Gastrocnemius medialis (tissue), 4 donors: ENCODE measurements at regions not wholly inside any gene's neighbourhood (a gene's known extent, or its start where the extent isn't known, plus 50 kb on each side); places are given as distances from the start of the nearest gene placed in this dataset.

ENCODE experiments used
- POLR2A ChIP-seq, 2 donors: fragments of 450-650 bp; IDR thresholded peaks; one replicate each; pipeline ENCODE4 v1.6.1; 2017; ENCODE audit warnings: antibody characterized with exemption in 2 of 2, mild to moderate bottlenecking in 2 of 2, moderate library complexity in 2 of 2
- TF ChIP-seq, protein P1 (sequence below), 5 experiments: fragments of 450-650 bp in 3 of 5; fragments of 200-600 bp in 2 of 5; sonication (generic) in 2 of 5; IDR thresholded peaks in 4 of 5; conservative IDR thresholded peaks in 1 of 5; 1 replicate in 4 of 5; 2 replicates in 1 of 5; pipeline ENCODE4 v1.5.1; 2016 to 2019; ENCODE audit warnings: antibody characterized with exemption in 5 of 5, mild to moderate bottlenecking in 3 of 5, moderate library complexity in 3 of 5

DNA sequence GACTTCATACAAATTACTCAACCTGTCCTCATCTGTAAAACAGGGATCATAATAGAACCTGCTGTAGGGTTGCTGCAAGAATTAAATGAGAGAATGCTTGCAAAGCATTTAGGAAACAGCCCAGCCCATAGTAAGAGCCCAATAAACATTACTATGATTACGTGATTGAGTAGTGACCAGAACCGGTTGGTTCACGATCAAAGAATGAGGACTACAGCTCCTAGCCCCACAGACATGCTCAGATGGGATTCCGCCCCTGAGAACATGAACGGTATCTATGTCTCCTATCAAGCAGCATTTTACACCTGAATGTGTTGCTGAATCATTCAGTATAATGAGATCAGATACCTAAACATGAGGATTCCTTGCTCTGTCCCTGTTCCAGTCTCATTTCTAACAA, 104.8 kb upstream of the ZNF648 start:
- TF ChIP-seq, protein P1, sequence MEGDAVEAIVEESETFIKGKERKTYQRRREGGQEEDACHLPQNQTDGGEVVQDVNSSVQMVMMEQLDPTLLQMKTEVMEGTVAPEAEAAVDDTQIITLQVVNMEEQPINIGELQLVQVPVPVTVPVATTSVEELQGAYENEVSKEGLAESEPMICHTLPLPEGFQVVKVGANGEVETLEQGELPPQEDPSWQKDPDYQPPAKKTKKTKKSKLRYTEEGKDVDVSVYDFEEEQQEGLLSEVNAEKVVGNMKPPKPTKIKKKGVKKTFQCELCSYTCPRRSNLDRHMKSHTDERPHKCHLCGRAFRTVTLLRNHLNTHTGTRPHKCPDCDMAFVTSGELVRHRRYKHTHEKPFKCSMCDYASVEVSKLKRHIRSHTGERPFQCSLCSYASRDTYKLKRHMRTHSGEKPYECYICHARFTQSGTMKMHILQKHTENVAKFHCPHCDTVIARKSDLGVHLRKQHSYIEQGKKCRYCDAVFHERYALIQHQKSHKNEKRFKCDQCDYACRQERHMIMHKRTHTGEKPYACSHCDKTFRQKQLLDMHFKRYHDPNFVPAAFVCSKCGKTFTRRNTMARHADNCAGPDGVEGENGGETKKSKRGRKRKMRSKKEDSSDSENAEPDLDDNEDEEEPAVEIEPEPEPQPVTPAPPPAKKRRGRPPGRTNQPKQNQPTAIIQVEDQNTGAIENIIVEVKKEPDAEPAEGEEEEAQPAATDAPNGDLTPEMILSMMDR (IDR thresholded peaks at IDR 0.05 in 4 of 5, conservative IDR thresholded peaks at IDR 0.05 in 1 of 5), result no peak
- TF ChIP-seq POLR2A (IDR thresholded peaks at IDR 0.05), result no peak
